ENCODE measurements at regions not wholly inside any gene's neighbourhood (a gene's known extent, or its start where the extent isn't known, plus 50 kb on each side); places are given as distances from the start of the nearest gene placed in this dataset.

DNA sequence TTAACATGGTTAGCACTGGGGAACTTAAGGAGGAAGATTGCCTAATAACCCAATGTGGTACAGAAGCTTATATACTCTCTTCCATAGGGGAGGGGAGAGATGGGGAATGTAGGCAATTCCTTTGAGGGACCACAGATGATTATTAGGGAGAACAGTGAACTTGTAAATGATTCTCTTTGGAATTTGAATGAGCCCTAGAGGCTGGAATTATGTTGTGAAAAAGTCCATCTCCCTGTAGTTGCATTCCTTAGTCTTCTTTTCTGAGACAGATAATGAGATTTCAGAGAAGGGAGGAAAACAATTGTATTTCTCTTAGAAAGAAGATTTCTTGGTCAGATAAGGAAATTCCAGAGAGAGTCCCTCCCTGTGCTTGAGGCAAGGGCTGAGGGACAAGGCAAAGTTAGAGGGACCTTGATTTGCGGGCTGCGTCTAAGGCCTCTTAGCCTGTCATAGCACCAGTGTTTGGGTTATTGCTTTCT, 89.0 kb upstream of the HMCN1 start:
- no peak for DNase-seq

DNA sequence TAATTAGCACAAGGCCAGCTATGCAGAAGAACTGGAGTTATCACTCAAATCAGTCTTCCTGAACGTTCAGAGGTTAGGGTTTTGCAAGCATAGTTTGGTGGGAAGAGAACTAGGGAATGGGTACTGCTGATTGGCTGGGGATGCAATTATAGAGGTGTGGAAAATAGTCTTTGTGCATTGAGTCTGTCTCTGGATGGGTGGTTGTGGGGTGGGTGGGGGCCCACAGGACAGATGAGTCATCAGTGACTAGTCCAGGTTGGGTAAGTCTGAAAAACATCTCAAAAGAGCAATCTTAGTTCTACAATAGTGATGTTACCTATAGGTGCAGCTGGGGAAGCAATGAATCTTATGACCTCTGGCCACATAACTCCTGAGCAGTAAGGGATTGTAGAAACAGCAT, 89.7 kb upstream of the HMCN1 start:
- DNase-seq = peak in 1 of 5 donors; percentile 16

DNA sequence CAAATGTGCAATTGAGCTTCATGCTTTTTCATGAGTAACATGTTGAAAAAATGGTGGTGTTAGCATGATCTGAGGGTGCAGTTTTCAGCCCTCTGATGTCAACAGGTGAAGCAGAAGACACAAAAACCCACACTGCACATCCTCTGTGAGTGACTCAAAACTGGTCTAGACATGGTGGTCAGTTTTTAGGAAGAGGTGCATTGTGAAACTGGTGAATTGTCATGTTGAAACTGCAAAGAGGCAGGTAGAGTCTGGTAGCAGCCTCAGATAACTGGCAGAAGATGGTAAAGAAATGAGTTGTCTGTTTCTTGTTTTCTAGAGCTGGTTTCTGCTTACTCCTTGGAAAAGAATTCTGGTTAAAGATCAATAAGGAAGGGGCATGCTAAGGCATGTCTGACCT, 97.3 kb upstream of the HMCN1 start:
- peak in 1 of 5 donors; percentile 96 for DNase-seq

DNA sequence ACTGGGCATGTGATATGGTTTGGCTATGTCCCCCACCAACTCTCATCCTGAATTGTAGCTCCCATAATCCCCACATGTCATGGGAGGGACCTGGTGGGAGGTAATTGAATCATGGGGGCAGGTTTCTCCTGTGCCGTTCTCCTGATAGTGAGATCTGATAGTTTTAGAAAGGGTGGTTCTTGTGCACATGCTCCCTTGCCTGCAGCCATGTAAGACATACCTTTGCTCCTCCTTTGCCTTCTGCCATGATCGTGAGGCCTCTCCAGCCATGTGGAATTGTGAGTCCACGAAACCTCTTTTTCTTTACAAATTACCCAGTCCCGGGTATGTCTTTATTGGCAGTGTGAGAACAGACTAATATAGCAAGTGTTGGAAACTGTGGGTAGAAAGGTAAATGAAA, 99.5 kb upstream of the HMCN1 start:
- no peak for DNase-seq

DNA sequence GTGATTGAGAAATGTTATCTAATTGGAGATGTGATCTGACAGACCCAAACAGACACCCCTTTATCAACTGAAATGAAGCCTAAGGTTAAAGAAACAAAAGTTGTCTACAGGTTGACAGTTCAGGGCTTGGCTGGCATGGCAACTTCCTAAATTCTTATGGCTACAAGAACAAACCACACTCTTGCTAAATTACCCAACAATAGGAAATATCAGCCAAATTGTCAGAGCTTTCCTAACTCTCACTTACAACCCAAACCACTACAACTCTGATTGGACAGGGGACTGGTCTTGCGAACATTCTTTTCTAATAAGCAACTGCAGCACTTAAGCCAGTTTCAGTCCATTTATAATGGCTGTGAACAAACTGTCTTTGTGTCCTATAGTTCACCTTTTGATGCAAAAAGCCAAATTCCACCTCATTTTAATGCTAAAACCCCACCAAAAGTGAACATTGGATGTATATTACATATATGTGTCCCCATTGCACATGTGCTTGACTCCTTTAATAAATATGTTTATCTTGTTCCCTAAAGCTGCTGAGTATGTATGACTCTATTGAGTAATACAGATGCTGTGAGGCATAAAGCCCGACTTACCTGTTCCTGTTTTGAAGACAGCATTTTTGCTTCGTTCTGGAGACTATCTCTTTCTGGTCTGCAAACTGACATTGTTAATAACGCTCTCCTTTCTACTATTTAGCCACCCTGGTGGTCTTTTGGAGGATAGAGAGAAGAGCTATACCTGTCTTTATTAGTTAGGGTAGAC, 101.3 kb upstream of the HMCN1 start:
- no peak for DNase-seq

- DNase-seq = no peak
Measured at GRCh38 chr1:185631843-185632242, 102.3 kb upstream of the HMCN1 start.

GRCh38 chr1:185627761-185628501, 106.3 kb upstream of the HMCN1 start:
- no peak for DNase-seq

GRCh38 chr1:185627171-185627570, 107.0 kb upstream of the HMCN1 start:
- no peak for DNase-seq

DNA sequence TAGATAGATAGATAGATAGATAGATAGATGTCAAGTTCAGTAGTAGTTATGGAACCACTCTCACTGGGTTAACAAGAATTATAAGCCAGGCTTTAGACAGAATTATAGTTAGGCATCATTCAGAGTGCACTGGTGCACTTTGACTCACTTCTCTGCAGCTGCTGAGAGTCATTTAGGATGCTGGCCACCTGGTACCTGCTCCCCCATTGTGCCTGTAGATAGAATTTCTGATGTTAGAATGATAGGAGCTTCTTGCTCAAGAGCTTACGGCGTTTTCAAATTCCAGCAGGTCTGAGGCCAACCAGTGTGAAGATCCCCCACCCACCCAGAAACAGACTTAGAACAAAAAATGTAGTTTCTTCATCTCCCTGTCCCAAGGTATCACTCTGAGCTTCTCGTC, 107.8 kb upstream of the HMCN1 start:
- no peak for DNase-seq

- DNase-seq = no peak
Measured at GRCh38 chr1:185610954-185611353, 123.2 kb upstream of the HMCN1 start.

DNA sequence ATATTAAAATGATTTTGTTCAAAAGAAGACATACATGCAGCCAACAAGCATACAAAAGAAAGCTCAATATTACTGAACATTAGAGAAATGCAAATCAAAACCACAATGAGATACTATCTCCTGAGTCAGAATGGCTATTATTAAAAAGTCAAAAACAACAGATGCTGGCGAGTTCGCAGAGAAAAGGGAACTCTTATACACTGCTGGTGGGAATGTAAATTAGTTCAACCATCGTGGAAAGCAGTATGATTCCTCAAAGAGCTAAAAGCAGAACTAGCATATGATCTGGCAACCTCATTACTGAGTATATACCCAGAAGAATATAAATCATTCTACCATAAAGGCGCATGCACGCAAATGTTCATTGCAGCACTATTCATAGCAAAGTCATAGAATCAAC, 126.0 kb upstream of the HMCN1 start:
- no peak for DNase-seq

- no peak for DNase-seq
Measured at GRCh38 chr1:185603158-185603557, 131.0 kb upstream of the HMCN1 start.

- DNase-seq = no peak
Measured at GRCh38 chr1:185601189-185601588, 133.0 kb upstream of the HMCN1 start.

DNA sequence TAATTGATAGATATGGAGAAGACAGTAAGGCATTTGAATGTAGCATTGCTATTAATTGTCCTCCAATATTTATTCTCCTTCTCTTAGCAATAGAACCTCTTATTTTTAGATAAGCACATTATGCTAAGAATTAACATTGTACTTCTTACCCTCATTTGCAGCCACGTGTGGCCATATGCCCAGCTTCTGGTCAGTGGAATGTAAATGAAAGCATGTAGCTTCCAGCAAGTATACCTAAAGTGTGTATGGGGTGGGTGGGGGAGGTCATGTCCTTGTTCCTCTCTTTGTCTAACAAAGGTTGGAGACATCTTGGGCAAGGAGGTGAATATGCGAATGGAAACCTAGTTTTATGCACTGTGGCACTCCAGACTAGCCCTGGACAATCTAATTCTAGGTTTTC, 133.6 kb upstream of the HMCN1 start:
- no peak for DNase-seq

DNA sequence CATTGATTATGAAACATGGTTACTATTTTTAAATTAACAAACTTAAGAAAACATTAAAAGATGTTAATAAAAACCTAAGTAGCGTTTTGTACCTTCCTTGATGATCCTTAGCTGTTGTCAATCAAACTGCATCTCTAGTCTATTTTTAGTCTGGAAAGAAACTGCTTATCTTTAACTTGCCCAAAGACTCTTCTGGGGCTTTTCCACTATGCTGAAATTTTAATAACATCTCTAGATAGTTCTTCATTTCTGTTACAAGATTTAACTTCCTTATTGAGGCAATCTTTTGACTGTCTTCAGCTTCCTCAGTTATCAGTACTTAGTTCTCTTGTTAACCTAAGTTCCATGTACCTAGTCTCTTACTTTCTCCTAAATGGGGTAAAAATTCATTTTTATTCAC, 135.9 kb upstream of the HMCN1 start:
- no peak for DNase-seq

DNA sequence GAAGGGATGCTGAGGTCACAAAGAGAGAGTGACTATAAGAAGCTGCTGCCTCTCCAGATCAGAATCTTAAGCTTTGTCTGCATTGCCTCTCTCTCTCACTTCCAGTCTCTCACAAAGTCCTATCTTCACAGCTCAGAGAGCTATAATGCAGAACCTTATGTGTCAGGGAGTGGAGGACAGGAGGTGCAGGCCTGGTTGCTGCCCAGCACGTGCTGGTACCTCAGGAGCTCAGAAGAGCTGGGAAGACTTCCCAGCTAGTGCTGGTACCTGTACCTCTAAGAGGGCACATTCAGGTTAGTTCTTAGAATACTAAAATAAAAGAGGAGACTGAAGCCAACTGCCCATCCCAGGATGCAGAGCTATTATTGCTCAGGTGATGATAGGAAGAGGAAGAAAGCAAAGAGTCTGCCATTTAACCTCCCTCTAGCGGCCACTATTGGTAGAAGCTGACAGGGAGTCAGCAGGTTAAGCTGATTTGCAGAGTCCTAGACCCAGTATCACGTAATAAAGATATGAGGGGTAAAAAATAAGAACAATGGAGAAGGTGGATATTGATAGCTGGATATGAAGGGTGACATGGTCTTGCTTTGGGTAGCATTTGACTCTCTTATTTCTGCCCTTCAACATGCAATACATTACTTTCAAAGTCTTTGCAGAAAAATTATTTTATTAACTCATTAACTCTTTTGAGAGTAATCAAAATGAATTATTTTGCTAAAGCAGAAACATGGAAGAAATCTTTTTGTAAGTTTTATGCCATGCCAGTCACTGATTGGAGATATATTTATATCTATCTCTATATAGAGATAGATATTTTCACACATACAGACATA, 138.1 kb upstream of the HMCN1 start:
- DNase-seq = peak; percentile 15 to 53 (median 32)

DNA sequence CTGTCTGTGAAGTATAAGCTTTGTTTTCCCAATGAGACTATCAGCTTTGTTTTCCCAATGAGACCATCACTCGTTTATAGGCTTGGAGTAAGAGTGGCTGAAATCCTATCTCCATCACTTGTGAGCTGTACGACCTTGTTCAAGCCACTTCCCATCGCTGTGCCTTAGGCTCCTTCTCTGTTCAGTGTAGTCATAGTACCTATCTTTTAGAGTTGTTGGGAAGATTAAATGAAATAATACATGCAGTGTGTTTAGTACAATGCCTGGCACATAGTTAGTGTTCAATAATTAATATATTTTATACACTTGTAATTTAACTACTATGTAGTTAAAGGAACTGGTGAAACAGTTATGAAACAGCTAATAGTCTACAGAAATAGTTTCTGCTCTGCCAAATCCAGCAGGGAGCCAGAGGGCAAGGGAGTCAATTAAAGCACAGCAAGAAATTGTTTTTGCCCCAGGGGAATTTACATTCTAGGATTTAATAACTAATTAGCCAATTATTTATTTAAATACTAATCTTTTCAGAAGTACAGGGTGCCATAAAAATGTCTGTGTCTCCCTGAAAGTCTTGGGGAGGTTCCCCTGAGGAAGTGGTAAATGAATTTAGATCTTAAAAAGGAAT, 139.3 kb upstream of the HMCN1 start:
- no peak for DNase-seq

DNA sequence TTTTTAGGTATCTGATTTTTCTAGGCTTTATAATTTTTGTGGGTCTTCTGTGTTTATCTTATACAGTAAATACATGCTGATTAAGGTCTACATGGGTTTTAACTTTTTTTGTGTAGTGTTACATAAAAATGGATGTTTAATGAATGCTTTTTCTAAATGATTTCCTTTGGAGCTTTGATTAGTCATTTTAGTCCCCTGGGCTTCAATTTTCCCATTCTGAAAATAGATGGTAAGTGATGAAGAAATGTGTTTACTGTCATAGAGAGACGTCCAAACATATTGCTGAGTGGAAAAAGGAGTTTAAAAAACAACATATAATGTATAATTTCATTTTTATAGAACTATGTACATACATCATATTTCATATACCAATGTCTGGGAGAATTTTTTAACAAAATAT, 140.9 kb upstream of the HMCN1 start:
- DNase-seq = no peak

- DNase-seq = no peak
Measured at GRCh38 chr1:185585770-185586169, 148.4 kb upstream of the HMCN1 start.

DNA sequence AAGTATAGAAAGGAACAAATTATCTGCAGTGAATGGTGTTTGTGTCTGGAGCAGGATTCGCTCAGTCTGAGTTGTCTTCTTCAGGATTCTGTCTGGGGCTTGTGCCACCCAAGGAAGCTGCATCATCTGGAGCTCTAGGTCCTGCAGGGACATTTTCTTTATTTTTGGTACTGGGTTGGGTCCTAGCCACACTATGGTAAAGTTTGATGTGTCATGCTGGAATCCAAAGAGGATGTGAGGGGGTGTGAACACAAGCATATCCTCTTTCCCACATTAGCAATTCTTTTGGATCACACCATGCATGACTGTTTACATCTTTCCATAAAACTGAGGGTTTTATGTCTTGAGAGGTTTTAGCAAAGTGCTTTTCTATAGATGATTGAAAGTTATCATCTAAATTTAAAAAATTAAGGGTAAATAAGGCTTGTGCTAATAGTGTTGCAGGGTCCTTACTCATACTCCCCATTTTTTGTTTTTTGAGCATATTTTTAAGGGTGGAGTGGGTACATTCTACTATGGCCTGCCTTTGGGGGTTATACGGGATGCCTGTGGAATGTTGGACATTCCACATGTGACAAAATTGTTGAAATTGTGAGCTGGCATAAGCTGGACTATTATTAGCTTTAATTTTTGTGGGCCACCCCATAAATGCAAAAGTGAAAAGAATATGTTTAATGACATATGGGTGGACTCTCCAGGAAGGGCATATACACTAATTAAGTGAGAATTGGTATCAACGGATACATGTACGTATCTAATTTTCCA, 152.0 kb upstream of the HMCN1 start:
- no peak for DNase-seq

DNA sequence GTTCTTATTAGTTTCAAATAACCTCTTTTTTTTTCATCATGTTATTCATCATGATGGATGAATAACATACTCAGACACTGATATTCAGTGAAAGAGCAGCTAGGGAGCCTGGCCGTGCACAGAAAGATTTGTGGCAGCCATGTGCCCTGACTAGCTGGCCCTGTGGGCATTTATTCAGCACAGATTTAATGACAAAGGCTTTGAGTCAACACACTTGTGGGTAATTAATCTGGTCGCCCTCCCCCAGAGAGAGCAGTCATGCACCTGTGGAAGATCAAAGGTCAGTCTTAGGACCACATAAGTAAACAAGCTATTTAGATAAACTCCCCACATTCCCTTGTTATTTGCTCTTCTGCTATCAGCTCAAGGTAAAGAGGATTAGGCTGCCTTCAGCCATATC, 153.2 kb upstream of the HMCN1 start:
- no peak for DNase-seq

- no peak for DNase-seq
Measured at GRCh38 chr1:185578293-185578692, 155.9 kb upstream of the HMCN1 start.
